NAMALWA (cell line): ENCODE measurements at regions not wholly inside any gene's neighbourhood (a gene's known extent, or its start where the extent isn't known, plus 50 kb on each side); places are given as distances from the start of the nearest gene placed in this dataset.
A peak's percentile ranks its signal among the peaks of the same experiment; 100 is the strongest.
"Not testable (repeated sequence)": the region's sequence is repeated elsewhere in the genome, so short reads cannot be mapped to it uniquely, and the experiment has no call there.

Experiments used
- DNase-seq: peaks from one replicate; pipeline ENCODE4 v3.0.0-alpha.2; 2015; ENCODE audit warnings: low spot score

DNA sequence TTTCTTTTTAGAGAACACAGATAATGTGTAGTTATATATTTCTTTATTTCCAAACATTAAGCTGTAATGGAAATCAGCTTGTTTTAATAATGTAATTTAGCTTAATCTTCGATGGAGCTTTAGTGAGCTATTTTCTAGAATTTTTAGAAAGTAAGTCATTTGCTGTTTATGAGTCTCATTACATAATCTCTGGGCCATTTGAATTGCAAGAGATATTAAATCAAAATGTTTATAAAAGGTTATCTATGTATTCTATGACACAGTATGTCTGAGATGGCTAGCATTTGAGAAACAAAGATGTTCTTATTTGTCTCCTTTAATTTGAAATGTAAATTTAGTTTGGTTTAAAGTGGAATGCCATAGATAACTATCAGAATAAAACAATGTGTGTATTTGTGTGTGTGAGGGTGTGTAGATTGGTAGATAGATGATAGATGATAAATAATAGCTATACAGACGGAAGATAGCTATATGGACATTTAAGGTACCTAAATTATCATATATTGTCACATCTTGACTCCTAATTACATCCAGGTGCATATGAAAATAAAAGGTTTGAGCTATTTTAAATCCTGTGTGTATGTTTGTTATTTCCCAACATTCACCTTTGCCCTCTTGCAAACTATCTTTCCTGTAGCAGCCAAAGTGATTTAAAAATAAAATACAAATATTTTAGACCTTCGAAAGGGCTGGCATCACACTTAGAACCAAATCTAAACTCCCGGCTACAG, 478.0 kb upstream of the KLF6 start:
- no peak for DNase-seq

DNA sequence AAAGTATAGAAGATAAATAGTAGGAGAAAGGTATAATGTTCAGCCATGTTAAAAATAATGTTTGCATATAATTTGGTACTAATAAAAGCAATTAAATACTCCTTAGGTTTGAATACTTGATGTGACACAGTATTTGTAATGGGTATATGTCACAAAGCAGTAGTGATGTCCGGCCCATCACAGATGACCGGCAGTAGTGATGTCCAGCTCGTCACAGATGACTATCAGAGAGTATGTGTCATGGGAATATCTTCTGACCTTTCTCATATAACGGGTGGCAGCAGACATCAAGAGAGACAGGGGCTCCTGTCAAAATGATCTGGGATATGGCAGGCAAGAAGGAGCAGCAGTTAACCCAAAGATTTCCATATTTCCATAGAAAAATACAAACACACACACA, 477.4 kb upstream of the KLF6 start:
- no peak for DNase-seq

DNA sequence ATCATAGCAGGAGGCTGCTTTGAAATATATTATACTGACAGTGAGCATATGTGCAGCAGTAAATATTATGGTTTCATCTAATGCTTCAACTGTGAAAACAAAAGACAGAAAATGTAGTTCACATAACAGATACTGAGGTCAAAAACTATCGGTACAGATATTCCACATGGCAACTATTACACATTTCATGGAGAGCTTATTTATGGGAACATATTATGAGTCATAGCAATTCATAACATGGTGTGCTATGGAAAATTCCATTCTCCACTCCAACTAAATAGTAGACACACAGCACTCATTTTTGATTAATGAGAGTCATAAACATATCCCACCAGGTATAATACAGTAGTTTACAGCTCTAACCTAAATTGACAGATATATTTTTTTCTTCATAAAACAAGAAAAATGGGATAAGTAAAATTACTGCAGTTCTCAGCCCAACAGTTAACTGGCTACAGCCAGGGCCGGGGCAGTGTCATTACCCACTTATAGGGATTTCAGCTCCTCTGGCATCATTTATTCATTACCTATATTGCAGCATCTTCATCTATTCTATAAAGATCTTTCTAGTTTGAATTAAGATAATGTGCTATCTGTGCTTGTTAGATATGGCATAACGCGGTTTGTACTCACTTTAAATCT, 475.6 kb upstream of the KLF6 start:
- no peak for DNase-seq

DNA sequence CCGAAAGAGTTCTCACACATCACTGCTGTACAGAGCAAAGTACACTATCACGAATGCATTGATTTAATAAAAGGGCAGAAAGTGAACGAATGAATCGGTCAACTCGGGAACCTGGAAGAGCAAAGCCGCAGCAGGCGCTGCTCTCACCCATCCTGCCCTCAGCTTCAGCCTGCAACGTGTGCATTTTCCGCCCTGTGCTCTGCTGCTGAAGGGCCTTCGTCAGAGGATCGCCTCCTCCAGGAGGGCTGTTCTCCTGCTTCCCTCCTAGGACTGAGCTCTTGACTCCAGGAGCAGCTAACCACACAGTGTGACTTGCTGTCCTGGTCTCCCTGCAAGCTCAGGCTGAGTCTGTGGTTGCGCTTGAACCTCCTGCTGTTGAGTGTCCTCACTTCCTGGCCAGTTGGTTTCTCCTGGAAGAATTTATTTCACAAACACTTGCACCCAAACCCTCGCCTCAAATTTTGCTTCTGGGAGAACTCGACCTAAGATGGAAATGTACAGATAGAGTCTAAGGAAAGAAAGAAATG, 473.0 kb upstream of the KLF6 start:
- no peak for DNase-seq

DNA sequence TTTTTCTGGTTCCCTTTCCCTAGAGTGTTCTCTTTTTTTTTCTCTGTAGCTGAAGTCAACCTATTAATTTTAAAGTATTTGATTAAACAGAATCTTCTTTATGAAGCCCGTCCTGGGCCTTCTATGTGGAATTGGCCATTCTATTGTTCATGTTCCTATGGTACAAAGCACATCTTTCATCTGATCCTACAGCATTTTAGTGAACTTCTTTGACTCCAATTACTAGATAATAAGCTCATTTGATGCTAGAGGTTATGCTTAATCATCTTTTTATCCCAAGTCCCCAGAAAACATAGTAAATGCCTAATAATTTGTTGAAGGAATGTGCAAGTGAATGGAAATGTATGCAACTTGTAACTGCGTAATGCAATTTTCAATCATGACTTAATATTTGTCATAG, 472.0 kb upstream of the KLF6 start:
- no peak for DNase-seq

DNA sequence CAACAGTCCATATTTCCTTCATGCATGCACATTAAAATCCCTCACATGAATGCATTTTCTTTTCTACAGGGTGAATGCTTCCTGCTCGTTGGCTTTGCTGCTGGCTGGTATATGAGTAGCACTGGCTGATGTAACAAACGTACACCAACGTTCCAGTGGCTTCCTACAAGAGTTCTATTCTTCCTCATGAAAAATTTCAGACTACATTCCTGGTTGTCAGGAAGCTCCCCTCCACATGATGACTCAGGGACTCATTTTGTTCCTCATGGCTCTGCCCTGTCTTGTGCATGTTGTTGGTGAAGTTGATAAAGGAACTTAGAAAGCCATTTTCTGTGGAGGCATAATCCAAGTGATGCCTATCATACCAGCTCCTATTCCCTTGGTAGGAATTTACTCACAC, 470.7 kb upstream of the KLF6 start:
- no peak for DNase-seq

DNA sequence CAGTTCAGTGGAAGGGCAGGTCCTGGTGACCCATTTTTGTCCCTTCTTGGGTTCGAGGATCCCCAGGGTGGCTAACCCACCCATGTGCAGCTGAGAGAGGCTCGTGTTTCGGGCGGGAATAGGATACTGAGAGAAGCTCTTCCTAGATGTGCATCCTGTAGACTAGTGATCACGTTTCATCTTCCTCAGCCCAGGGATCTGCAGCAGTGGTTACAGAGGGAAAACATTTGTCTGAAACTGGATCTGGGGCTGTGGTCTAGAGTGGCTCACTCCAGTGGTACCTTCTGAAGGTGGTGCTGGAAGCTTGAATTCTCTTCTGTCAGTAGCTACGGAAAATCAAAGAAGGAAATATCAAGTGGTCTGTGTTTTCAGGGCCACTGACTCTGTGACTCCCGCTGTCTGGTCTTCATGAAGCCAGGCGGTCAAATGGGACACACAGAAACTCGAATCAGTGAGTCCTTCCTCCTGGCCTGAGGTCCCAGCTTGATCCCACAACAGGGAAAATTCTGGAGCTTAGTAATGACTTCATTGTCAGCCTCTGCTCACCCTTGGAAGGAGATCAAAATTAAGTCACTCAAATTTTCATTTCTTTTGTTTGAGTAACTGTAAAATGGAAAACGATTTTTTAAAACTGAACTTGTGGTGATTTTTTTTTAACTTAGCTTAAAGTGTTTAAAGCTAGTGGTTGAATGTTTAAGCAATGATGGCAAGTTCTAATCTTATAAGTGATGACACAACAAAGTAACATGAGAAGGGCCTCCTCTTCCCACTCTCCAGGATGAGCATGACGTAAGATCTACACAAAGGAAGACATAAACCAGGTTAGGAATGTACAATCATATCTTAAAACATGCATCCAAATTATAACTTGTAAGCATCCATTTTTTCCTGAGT, 469.3 kb upstream of the KLF6 start:
- no peak for DNase-seq

DNA sequence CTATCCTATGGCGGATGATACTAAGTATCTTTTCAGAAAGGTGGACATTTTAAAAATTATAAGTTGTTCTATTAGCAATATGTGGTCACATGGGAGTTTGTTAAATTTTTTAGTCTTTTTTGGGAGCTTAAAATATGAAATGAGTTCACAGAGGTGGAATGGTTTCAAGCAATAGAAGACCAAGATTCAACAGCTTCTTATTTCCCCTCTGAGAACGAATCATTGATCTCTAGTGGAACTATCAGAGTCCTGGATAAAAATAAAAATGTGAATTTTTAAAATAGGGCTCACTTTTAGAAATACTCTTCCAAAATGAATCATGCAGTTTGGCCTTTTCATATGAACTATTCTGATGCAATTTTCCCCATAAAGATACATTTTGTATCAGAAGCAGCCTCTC, 467.7 kb upstream of the KLF6 start:
- DNase-seq, result no peak

DNA sequence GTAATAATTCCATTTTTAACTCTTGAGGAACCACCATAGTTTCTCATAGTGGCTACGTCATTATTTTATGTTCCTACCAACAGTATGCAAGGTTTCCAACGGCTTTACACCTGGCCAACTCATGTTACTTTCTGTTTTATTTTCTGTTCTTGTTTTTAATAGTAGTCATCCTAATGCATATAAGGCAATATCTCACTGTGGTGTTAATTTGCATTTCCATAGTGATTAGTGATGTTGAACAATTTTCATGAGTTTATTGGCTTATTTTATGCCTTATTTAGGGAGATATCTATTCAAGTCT, 465.5 kb upstream of the KLF6 start:
- no peak for DNase-seq

DNA sequence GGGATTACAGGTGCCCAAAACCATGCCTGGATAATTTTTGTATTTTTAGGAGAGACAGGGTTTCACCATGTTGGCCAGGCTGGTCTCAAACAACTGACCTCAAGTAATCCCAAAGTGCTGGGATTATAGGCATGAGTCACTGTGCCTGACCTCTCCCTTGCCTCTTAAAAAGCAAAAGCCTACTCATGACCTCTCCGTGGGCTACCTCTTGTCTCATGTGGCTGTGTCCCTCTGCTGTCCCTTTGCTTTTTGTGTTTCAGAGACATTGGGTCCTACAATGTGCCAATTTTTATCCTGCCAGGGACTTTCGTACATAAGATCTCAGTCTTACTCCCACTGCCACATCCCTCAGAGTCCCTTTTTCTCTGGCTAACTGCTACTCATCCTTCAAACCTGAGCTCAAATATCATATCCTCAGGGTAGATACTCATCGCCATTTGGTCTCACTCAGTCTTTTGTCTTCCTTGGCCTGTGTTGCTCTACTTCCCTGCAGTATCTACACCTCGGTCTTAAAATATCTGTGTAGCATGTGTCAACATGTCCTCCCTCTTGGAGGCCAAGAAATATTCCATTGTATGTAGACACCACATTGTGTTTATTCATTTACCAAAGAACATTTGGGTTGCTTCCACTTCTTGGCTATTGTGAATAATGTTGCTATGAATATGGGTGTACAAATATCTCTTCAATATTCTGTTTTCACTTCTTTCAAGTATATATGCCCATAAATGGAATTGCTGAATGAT, 465.0 kb upstream of the KLF6 start:
- DNase-seq, result no peak

DNA sequence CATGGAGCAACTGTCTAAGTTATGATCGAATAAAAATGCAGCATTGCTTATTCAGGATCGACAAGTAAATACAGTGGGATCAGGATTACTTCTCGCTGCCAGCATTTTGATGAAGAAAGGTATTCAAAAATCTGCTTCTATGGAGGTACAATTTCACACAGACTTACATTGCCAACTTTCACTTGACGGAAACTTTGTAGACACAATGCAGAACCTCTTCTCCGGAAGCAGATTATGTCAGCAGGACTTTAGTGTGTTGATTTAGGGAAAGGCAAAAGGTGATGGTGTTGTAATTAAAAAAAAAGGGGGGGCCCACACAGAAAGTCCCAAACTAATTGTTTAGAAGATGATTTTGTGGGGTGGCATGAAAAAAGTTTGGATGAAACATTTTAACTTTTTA, 462.4 kb upstream of the KLF6 start:
- DNase-seq, result no peak

DNA sequence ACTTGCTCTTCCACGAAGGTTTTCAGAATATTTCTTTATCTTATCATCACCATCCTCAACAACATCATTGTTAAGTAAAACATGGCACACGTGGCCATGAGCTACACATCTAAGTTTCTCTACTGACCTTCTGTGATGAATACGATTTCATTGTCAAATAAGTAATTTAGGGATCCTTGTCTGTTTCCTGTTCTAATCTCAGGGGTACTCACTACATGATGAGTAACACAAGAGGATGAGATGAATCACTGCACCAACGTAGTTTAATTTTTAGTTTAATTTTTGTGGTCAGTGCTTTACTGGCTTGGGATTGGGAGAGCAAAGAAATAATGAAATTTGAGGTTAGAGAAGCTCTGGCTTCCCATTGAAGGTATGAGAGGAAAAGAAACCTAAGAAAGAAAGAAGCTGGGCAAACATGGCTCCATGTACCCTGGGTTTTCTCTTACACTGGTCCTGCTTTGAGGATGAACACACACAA, 461.9 kb upstream of the KLF6 start:
- DNase-seq, result no peak

DNA sequence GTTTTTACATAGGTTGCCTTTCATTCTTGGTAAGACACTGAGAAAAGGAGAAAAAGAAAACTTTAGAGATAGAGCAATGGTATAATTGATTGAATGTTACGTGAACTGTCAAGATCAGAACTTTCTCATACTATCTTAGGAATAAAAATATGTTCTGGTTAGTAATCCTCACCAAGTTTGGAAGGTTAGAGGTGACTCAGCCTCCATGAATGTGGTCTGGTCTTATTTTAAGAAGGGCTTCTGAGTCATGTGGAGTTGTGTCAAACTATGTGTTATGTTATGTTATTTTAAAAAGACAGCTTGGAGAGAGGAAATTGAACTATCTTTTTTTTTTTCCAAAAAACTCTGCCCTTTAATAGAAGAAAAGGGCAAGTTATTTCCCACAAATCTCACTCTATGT, 458.6 kb upstream of the KLF6 start:
- no peak for DNase-seq

DNA sequence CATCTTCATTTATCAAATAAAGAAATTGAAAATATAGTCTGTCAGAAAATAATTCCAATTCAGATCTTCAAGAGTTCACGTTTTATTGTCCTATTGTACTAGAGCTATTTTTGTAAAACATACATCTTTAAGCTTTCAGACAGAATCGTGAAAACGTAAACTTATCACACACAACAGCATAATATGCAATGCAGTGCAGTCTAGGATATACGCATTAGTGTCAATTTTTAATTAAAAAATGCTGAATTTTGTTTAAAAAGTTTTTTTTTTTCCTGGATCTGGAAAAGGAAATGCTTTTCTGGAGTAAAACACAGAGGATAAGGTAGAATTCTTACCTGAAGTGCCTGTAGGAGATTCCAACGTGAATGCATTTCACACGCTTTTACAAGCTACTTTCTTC, 458.2 kb upstream of the KLF6 start:
- DNase-seq, result no peak

DNA sequence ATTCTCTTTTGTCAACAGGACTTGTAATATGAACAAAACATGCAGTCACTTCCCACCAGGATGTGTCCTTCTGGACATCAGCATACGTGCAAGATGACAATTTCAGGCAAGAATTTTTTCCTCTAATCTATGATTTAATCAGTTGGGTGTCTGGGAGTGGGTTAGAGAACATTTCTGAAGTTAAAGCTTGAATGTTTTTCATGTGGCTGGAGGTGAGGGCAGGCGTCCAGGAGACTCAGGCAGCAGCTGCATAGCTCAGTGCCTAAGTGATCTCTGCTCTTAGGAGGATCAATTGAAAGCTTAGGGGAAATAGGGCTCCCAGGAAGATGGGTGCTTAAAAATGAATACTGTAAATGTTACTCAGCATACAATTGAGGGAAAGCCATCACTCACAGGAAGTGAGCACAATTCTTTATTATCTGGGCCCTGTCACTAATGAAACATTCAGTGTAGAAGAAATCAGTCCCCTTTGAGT, 457.6 kb upstream of the KLF6 start:
- no peak for DNase-seq

DNA sequence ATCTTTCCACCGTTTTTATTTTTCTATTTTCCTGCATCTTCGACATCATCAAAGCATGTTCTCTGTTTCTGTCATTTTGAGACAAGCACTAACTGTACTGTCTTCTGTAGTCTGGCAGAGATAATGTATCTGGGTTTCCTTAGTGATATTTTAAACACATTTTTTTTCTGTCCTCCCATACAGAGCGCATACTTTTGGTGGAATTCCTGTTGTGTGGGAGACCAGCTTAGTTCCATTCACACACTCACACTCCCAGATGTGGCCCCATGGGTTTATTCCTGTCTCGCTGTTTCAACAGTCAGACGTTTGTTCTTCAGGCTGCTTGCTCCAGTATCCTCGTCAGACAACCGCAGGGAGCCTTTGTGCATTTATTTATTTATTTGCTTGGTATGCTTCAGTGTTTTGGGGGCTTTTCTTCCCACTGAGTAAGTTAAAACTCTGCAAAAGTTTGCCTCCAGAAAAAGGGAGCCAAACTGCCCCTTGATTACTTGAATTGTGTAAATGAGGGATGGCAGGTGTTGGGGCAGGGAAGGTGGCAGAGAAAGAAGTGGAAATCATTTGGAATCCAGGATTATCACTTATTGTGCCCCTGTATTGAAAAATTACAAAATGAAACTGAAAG, 456.8 kb upstream of the KLF6 start:
- no peak for DNase-seq

DNA sequence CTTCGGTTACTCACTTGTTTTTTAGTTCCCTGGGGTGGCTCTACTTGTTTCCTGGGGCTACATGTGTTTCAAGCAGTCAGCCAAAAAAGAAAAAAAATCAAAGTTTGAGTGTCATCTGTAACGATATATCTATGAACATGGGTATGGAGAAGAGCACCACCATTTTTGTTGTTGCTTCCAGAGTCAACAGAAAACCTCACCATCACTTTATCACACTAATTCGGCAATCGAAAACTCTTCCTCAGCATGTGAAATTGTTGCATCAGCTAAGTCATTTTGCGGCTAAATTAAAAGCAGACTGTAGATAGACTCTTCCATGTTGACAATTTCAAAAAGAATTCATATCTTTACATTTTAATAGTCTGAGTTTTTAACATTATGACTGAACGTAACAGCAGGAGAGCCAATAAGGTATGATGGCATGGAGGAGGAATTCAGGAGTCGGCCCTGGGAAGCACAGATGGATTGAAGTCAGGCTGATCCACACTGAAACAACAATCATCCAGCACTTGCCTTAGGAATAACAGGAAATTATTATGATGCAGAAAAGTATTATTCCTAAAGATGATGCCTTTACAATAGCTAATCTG, 455.7 kb upstream of the KLF6 start:
- DNase-seq, result no peak

DNA sequence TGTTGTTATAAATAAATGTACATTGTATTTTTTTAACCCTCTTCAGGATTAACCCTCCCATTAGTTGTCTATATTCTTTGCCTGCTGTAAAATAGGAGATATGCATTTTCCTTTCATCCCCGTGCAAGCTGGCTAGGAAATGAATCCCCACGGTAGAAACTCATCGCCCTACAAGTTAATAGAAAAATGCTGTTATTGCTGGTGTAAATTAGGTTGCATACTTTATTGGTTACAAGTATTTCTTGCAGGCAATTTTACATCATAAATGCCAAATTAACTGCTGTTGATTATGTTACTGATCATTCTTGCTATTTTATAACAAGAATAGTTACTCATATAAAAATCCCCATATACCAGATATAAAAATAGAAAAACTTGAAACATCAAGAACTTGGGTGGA, 454.2 kb upstream of the KLF6 start:
- DNase-seq, result no peak

DNA sequence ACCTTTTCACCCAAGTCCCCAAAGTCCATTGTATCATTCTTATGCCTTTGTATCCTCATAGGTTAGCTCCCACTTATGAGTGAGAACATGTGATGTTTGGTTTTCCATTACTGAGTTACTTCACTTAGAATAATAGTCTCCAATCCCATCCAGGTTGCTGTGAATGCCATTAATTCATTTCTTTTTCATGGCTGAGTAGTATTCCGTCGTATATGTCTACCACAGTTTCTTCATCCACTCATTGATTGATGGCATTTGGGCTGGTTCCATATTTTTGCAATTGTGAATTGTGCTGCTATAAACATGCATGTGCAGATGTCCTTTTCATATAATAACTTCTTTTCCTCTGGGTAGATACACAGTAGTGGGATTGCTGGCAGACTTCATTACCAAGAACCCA, 451.9 kb upstream of the KLF6 start:
- DNase-seq, result not testable (repeated sequence)

DNA sequence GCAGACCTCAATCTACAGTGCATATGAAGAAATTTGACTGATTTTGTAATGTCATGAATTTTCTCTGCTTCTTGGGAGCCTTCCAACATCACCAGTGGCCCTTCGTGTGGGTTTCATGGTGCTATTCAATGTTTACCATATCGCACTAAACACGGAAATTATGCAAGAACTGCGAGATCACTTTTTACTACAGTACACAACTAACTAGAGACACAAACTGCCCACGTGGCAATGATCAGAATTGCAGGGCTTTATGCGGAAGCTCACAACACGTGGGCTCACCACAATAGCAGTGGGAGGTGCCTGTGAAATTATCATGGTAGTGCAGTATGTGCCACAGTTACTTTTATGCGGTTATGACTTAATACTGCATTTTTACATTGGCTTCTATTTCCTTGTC, 449.7 kb upstream of the KLF6 start:
- DNase-seq, result peak; percentile 37

DNA sequence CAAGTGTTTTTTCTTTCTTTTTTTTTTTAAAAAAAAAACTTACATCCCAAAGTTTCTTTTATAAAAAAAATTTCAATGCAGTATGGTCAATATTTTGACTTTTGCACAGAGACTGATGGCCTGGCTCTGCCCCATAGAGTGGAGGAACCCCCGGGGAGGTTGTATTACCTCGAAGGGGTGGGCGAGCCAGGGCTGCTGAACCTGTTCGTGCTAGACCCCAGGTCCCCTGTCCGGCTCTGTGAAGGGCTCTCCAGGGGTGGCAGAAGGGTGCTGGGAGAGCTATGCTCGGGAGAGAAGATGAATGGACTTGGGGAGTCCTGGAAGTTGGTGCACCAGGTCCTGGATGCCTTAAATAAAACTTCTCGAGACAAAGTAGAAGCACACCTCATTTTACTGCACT, 446.4 kb upstream of the KLF6 start:
- no peak for DNase-seq
